Activated CD8-positive, alpha-beta memory T cell treated with anti-CD3 and anti-CD28 coated beads, Interleukin-2, amount 50 U/mL, for 4 hours (primary cell): ENCODE measurements at regions not wholly inside any gene's neighbourhood (a gene's known extent, or its start where the extent isn't known, plus 50 kb on each side); places are given as distances from the start of the nearest gene placed in this dataset.

Experiments used
- DNase-seq: peaks from one replicate; pipeline ENCODE4 v3.0.0-alpha.2; 2020

- DNase-seq = no peak
These were observed 400.6 kb upstream of the ID2 start for GRCh38 chr2:8281234-8281633.

DNA sequence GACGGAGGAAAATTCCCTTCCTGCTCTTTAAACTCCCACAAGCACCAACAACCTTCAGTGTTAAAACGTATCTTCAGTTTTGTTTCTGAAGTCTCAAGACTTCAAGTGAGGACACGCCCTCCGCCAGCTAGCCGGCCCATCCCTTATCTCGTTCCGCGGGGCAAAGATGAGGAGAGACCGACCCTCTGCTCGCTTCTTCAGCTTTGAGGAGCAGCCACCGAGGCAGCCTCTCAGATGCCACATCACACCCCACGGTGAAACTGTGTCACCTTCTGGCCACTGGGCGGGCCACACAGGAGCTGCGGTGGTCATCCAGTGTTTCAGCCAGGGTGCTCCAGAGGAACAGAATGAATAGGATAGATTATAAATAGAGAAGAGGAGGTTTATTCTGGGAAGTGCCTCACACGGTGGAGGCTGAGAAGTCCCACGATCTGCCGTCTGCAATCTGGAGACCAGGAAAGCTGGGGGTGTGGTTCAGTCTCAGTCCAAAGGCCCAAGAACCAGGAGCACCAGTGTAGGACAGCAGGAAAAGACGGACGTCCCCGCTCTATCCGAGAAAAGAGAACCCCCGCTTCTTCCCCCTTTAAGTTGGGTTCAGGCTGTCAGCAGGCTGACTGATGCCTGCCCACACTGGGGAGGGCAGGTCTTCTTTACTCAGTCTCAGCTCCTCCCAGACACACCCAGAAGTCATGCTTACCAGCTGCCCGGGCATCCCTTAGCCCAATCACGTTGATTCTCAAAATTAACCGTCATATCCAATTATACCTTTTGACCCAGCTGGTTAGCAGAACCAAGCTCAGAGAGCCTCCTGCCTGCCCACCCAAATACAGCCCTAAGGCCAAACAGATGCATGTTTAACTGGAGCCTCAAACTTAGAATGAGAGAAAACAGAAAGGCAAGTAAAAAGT is 399.7 kb upstream of the ID2 start:
- no peak for DNase-seq

- no peak for DNase-seq
These were observed 399.0 kb upstream of the ID2 start for GRCh38 chr2:8282858-8283252.

- DNase-seq = no peak
These were observed 396.8 kb upstream of the ID2 start for GRCh38 chr2:8285081-8285480.

DNA sequence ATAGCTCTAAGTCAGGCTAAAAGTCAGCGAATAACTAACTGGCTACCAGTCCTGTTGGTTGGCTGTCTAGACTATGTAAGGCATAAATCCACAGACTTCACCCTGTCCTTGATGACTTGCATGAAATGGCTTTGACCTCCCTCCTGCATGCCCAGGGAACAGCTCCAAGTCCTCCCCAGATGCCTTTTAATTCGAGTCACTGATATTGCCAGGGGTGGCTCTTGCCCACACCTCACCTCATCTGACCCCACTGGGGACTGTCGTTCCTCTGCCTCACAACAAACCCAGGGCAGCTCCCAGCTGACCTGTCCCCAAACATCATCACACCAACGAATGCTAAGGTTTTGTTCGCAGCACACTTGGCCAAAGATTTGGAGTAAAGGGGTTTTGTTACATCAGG is 396.0 kb upstream of the ID2 start:
- DNase-seq = no peak

- DNase-seq = no peak
These were observed 393.6 kb upstream of the ID2 start for GRCh38 chr2:8288206-8288605.

DNA sequence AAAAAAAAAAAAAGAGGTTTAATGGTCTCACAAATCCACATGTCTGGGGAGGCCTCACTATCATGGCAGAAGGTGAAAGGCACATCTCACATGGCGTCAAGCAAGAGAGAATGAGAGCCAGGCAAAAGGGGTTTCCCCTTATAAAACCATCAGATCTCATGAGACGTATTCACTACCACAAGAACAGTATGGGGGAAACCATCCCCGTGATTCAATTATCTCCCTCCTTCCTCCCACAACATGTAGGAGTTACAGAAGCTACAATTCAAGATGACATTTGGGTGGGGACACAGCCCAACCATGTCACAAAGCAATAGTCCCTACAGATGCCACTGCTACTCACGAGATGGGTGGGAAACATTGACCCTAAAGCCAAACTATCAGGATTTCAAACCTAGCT is 392.7 kb upstream of the ID2 start:
- no peak for DNase-seq

GRCh38 chr2:8290771-8291352 is 391.0 kb upstream of the ID2 start:
- no peak for DNase-seq

GRCh38 chr2:8296306-8296705 is 385.6 kb upstream of the ID2 start:
- no peak for DNase-seq

GRCh38 chr2:8297376-8298231 is 384.3 kb upstream of the ID2 start:
- no peak for DNase-seq

- no peak for DNase-seq
These were observed 383.1 kb upstream of the ID2 start for GRCh38 chr2:8298783-8299182.

- DNase-seq = no peak
These were observed 381.6 kb upstream of the ID2 start for GRCh38 chr2:8300216-8300615.

DNA sequence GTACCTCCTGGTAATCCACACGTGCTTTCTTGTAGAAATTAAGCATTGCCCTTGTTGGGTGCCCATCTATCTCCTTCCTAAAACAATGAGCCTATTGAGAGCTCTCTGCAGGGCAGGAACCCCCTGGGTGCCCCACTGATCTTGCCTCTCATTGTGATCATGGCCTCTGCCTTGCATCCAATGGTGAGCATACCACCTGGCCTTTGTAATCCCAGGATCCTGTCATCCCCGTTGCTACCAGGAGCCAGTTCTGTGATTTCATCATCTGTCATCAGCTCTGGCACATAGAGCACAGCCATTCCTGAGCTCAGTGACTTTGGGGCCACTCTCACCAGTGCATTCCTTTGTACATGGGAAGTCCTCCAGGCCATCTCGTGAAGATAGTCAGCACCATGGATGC is 381.0 kb upstream of the ID2 start:
- DNase-seq = no peak

- DNase-seq = peak; percentile 67
These were observed 378.5 kb upstream of the ID2 start for GRCh38 chr2:8303322-8303832.

DNA sequence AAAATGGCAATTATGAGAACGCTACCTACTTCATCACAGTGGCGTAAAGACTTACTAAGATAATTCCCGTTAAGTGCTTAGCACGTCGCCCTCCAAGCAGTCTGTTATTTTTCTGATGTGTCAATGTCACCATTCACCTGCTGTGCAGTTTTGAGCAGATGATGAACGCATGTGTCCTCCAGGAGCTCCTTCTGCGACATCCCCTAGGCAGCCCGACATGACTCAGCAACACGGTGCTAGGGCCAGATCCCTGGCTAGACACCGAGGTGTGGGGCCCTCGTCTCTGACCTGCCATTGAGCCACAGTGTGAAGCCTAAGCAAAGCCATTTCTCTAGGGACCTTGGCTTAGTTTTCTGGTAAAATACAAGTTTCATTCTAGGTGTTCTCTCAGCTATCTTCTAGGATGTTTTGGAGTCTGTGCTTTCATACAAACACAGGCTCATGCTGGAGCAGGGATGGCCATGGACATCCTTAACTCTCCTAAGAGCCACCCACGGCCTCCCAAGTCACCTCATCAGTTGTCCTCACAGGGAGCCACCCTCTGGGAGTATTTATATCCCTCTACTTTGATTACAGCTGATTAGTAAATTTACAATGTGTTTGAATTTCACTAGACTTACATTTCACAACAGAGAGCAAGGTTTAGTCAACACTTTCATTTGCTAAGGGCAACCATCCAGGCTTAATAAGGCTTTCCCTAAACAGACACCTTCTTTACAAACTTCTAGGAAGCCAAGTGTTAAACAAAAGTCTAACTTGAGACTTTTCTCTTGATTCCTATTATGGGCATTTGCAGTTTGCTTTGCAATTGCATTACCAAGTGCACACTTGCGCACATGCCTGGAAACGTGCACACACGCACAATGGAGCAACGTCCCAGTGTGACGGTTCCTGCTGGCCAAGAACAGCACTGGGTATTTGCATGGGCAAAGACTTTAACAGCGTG is 376.8 kb upstream of the ID2 start:
- no peak for DNase-seq

DNA sequence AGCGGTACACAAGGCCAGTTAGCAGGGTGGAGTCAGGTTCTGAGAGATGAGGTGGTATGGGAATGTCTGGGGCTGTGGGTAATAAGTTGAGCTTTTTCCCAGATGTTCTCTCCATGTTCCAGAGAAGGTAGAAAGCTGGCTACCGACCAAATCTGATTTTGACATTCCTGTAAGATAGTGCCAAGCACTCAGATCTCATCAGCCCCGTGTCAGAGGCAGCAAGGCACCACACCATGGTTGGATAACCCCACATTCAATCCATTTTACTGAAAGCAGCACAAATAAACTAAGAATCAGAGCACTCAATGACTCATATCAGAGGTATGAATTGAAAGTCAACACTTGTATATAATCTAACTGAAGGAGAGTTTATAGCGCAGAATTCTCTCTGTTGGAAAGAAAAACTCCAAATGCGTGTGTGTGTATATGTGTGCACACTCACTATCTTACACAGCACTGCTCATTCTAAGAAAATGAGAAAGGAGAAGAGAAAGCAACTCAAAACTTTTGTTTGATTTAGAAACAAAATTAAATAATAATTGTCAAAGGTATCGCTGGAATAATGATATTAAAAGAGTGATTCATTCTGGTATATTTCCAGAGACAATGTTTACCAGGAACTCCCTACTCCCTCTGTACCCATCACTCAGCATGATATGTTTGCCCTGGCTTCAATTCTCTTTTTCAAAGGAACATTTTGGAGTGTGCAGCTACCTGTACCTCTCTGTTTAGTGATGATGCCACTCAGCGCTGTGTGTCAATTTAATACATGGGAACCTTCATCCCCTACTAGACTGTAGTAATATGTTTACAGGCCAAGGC is 375.1 kb upstream of the ID2 start:
- no peak for DNase-seq

- DNase-seq = no peak
These were observed 374.2 kb upstream of the ID2 start for GRCh38 chr2:8307606-8308180.

GRCh38 chr2:8309131-8309530 is 372.7 kb upstream of the ID2 start:
- DNase-seq = no peak

GRCh38 chr2:8310557-8311455 is 371.1 kb upstream of the ID2 start:
- peak; percentile 53 for DNase-seq

DNA sequence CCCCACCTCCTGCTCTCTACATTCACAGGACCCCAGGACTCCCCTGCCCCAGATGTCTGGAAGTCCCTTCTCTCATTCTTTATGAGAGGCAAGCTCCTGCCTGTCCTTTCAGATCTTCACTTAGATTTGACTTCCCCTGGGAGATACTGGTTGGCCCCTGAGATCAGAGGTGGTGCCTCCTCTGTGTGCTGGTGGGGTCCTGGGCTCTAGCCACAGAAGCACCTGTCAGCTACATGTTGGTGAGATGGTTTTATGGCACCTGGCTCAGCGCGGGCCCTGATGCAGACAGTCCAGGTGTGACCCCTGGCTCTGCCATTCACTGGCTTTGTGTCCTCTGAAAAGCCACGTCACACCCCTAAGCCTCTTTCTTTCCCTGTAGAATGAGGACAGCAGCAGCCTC is 369.6 kb upstream of the ID2 start:
- no peak for DNase-seq
